GM19372 (cell line): ENCODE measurements at regions not wholly inside any gene's neighbourhood (a gene's known extent, or its start where the extent isn't known, plus 50 kb on each side); places are given as distances from the start of the nearest gene placed in this dataset.

Experiments used
- ATAC-seq: cut with Tn5 transposase; IDR thresholded peaks from one replicate; pipeline ENCODE4 v1.9.1; 2021; ENCODE audit warnings: mild to moderate bottlenecking, low read depth, moderate library complexity; ENCODE audit not compliant: unreplicated experiment

- no peak for ATAC-seq
These were observed 304.8 kb upstream of the SORL1-AS1 start for GRCh38 chr11:121757480-121758125.

GRCh38 chr11:121755906-121756305, 303.1 kb upstream of the SORL1-AS1 start:
- ATAC-seq = no peak

- ATAC-seq = no peak
These were observed 302.4 kb upstream of the SORL1-AS1 start for GRCh38 chr11:121755191-121755590.

- ATAC-seq = no peak
These were observed 301.8 kb upstream of the SORL1-AS1 start for GRCh38 chr11:121754598-121754997.

- ATAC-seq = no peak
These were observed 296.9 kb upstream of the SORL1-AS1 start for GRCh38 chr11:121749691-121750090.

- no peak for ATAC-seq
These were observed 295.3 kb upstream of the SORL1-AS1 start for GRCh38 chr11:121748068-121748467.

GRCh38 chr11:121743285-121743684, 290.5 kb upstream of the SORL1-AS1 start:
- no peak for ATAC-seq

GRCh38 chr11:121741761-121742361, 289.1 kb upstream of the SORL1-AS1 start:
- ATAC-seq = no peak

GRCh38 chr11:121741351-121741760, 288.6 kb upstream of the SORL1-AS1 start:
- ATAC-seq = no peak

GRCh38 chr11:121740902-121741301, 288.1 kb upstream of the SORL1-AS1 start:
- no peak for ATAC-seq

- ATAC-seq = no peak
These were observed 281.1 kb upstream of the SORL1-AS1 start for GRCh38 chr11:121733858-121734257.

- no peak for ATAC-seq
These were observed 275.2 kb upstream of the SORL1-AS1 start for GRCh38 chr11:121727942-121728341.

- ATAC-seq = no peak
These were observed 270.5 kb upstream of the SORL1-AS1 start for GRCh38 chr11:121723246-121723741.

GRCh38 chr11:121722431-121723245, 269.9 kb upstream of the SORL1-AS1 start:
- no peak for ATAC-seq

GRCh38 chr11:121721961-121722360, 269.2 kb upstream of the SORL1-AS1 start:
- ATAC-seq = no peak

- ATAC-seq = no peak
These were observed 268.7 kb upstream of the SORL1-AS1 start for GRCh38 chr11:121721448-121721847.

- ATAC-seq = no peak
These were observed 264.5 kb upstream of the SORL1-AS1 start for GRCh38 chr11:121717296-121717695.

GRCh38 chr11:121716060-121716459, 263.3 kb upstream of the SORL1-AS1 start:
- ATAC-seq = no peak

- no peak for ATAC-seq
These were observed 262.6 kb upstream of the SORL1-AS1 start for GRCh38 chr11:121715405-121715804.

GRCh38 chr11:121714351-121714750, 261.6 kb upstream of the SORL1-AS1 start:
- ATAC-seq = no peak

- ATAC-seq = no peak
These were observed 259.2 kb upstream of the SORL1-AS1 start for GRCh38 chr11:121711939-121712338.
